Ascending aorta (tissue), 2 donors: ENCODE measurements at regions not wholly inside any gene's neighbourhood (a gene's known extent, or its start where the extent isn't known, plus 50 kb on each side); places are given as distances from the start of the nearest gene placed in this dataset.
A peak's percentile ranks its signal among the peaks of the same experiment; 100 is the strongest.

Experiments
- DNase-seq, 2 donors: peaks; one replicate each; pipeline ENCODE4 v3.0.0-alpha.2; 2019; ENCODE audit warnings: low spot score in 2 of 2
- H3K27ac ChIP-seq, 2 donors: fragments of 200-600 bp; sonication (generic); one replicate each; pipeline ENCODE4 v1.5.1; 2016 to 2017; ENCODE audit warnings: mild to moderate bottlenecking in 1 of 2
- H3K27me3 ChIP-seq: fragments of 200-600 bp; sonication (generic); one replicate; pipeline ENCODE4 v1.5.1; 2017
- H3K36me3 ChIP-seq, 2 donors: fragments of 200-600 bp; sonication (generic); one replicate each; pipeline ENCODE4 v1.5.1; 2016
- H3K4me1 ChIP-seq, 2 donors: fragments of 200-600 bp; sonication (generic); one replicate each; pipeline ENCODE4 v1.5.1; 2016 to 2017; ENCODE audit warnings: mild to moderate bottlenecking in 1 of 2
- H3K4me3 ChIP-seq, 2 donors: fragments of 200-600 bp; sonication (generic); one replicate each; pipeline ENCODE4 v1.5.1; 2016 to 2017; ENCODE audit warnings: mild to moderate bottlenecking in 1 of 2
- H3K9me3 ChIP-seq, 2 donors: fragments of 200-600 bp; sonication (generic); one replicate each; pipeline ENCODE4 v1.5.1; 2016
- intact Hi-C: fragments of 100-400 bp; cut with DNase I; formaldehyde crosslinking; loops from one replicate; pipeline ENCODE4 v1.15.1; 2023
- TF ChIP-seq, protein P1 (sequence below), 3 experiments: fragments of 200-600 bp in 2 of 3; fragments of 450-650 bp in 1 of 3; sonication (generic) in 2 of 3; IDR thresholded peaks; one replicate each; pipeline ENCODE4 v1.5.1; 2016 to 2019; ENCODE audit warnings: antibody characterized with exemption in 3 of 3, mild to moderate bottlenecking in 1 of 3, moderate library complexity in 1 of 3

DNA sequence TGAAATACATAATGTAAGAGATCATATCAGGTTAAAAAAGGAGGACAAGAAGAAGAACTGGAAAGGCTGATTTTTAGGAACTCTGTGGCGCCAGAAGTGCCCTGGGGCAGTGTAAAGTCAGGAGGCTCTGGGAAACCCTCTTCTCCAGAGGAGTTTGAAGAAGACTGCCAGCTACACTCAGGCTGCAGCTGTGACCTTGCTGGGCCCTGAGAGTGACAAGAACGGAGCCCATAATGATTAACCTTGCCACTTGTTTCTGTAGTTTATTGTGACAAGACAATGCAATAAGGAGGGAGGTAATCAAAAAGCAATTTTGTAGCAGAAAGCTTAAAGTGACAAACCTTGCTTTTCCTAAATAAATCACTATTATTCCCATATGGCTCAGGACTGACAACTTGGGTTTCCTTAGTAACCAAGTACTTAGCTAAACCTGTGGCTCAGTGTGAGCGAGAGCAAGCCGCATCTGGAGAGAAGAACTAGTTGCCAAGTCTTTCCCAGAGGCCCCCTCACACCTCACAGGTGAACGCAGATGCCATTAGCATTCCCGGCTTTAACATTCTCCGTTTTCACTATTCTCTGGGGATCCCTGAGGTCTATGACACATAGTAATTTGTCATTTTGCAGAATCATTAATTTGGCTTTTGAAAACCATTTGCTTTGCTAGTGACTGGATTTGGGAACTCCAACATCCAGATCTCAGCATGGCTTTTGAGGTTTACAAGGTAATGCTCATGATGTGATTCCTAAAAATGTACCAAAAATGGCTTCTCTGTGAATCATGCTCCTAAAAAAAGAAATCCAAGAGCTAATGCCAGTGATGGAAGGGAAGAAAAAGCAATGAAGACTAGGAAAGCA lies 115.9 kb downstream of the OMA1 start:
- no peak for DNase-seq
- Histone ChIP-seq H3K9me3 (no peaks in the 10 kb centered on the region), H3K36me3 (no peaks in the 10 kb centered on the region), H3K27ac (peak overlapping the region in 1 of 2 donors; percentile 38), H3K4me1 (no peaks in the 10 kb centered on the region), H3K27me3 (no peaks in the 10 kb centered on the region), H3K4me3 (no peak overlapping the region)
- TF ChIP-seq, protein P1, sequence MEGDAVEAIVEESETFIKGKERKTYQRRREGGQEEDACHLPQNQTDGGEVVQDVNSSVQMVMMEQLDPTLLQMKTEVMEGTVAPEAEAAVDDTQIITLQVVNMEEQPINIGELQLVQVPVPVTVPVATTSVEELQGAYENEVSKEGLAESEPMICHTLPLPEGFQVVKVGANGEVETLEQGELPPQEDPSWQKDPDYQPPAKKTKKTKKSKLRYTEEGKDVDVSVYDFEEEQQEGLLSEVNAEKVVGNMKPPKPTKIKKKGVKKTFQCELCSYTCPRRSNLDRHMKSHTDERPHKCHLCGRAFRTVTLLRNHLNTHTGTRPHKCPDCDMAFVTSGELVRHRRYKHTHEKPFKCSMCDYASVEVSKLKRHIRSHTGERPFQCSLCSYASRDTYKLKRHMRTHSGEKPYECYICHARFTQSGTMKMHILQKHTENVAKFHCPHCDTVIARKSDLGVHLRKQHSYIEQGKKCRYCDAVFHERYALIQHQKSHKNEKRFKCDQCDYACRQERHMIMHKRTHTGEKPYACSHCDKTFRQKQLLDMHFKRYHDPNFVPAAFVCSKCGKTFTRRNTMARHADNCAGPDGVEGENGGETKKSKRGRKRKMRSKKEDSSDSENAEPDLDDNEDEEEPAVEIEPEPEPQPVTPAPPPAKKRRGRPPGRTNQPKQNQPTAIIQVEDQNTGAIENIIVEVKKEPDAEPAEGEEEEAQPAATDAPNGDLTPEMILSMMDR (IDR thresholded peaks at IDR 0.05): no peak
- intact Hi-C loops: no loop called here

DNA sequence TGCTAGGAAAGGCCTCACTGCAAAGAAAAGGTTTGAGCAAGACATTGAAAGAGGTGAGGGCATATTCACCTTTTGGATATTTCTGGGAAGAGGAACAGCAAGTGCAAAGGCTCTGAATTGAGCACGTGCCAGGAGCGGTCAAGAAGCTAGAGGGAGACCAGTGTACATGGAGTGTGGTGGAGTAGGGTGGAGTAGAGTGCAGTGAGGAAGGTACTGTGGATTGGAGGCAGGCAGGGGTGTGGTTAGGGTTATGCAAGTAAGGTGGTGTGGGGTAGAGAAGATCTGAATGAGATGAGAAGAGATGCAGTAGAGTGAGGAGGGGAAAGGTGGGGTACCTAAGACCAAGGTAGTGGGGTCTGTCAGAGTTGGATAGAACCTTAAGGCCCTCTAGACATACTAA lies 119.6 kb downstream of the OMA1 start:
- TF ChIP-seq, protein P1 (IDR thresholded peaks at IDR 0.05): no peak
- Histone ChIP-seq H3K4me1 (no peaks in the 10 kb centered on the region), H3K27me3 (no peaks in the 10 kb centered on the region), H3K9me3 (no peaks in the 10 kb centered on the region), H3K36me3 (no peaks in the 10 kb centered on the region), H3K27ac (no peak overlapping the region), H3K4me3 (no peak overlapping the region)
- intact Hi-C loops: no loop called here
- DNase-seq: no peak

DNA sequence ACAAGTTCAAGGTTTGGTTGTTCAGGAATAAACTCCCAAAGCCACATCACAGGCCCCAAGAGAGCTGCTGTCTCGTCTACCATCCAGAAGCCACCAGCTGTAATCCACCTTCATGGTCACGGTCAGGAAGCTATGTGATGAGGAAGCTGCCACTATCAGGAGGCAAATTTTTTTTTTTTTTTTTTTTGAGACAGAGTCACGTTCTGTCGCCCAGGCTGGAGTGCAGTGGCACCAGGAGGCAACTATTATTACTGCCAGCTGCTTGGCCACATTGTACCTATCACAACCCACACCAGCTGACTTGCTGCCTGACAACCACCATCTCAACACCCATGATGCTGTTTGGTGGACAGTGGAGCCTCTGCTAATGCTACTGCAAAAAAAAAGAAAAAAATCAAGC lies 124.1 kb downstream of the OMA1 start:
- TF ChIP-seq, protein P1 (IDR thresholded peaks at IDR 0.05): no peak
- intact Hi-C loops: no loop called here
- Histone ChIP-seq H3K27ac (no peak overlapping the region), H3K4me1 (no peaks in the 10 kb centered on the region), H3K36me3 (no peaks in the 10 kb centered on the region), H3K27me3 (no peaks in the 10 kb centered on the region), H3K9me3 (no peaks in the 10 kb centered on the region), H3K4me3 (no peak overlapping the region)
- no peak for DNase-seq

DNA sequence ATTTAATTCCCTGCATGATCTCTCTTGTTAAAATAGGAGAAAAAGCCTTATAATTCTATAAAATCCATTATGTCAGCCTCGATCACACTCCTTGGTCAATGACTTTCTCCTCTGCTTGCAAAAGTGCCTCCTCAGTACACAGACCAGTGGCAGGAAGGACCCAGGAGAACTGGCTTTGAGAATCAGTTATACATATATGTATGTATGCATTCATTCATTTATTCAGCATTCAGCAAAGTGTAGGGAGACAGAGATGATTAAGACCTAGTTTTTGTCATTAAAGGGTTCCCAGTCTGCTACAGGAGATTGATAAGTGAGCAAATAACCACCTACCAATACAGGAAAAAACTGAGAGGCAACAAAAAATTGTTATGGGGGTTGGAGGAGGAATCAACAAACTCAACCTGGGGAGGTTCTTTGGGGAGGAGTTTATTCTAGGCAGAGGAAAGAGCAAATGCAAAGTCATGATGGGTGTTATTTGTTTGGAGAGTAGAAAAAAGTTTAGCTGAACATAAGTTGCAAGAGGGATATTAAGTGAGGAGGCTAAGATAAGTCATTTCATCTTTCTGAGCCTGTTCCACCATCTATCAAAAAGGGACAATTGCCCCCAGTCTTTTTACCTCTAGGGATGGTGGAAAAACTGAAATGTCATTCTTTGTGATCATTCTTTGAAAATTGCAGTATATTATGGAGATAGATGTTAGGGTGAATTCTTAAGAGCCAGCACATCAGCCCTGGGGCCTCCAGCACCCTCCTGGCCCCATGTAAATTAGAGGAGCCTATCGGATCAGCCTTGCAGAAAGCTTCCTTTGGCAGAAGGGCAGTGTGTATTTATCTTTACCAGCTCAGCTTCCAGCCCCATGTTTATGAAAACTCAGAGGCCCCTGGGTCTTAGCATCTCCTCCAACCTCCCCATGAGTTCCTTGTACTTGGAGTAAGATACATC lies 128.0 kb downstream of the OMA1 start:
- TF ChIP-seq, protein P1 (IDR thresholded peaks at IDR 0.05): no peak
- Histone ChIP-seq H3K27me3 (no peaks in the 10 kb centered on the region), H3K4me3 (no peak overlapping the region), H3K4me1 (no peaks in the 10 kb centered on the region), H3K27ac (no peak overlapping the region), H3K36me3 (no peaks in the 10 kb centered on the region), H3K9me3 (no peaks in the 10 kb centered on the region)
- no peak for DNase-seq
- intact Hi-C loops: no loop called here

DNA sequence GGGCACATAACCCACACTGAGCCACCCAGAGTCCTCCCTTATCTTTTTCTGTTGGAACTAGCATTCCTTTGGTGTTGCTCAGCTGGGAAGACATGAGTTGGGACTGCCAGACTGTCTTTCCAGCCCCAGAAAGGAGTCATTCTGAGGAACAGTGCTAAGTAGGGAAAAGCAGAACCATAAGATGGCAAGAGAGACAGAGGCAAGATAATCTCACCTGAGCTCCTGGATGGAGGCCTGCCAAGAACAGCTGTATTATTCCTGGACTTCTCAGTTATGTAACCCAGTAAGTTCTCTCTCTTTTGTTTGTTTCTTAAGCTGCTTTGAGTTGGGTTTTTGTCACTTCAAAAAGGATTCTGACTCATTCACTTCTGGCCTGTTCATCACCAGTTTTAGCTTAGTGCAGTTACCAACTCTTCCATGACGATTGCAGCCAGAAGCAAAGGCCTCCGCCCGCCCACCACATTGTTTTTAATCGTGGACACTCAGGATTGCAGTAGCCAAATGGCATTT lies 134.4 kb downstream of the OMA1 start:
- H3K9me3 ChIP-seq: no peaks in the 10 kb centered on the region
- no peaks in the 10 kb centered on the region for H3K27me3 ChIP-seq
- no peaks in the 10 kb centered on the region for H3K4me1 ChIP-seq
- no peak for DNase-seq
- intact Hi-C loops: no loop called here
- no peaks in the 10 kb centered on the region for H3K36me3 ChIP-seq
- no peak overlapping the region for H3K27ac ChIP-seq
- TF ChIP-seq, protein P1 (IDR thresholded peaks at IDR 0.05): no peak
- H3K4me3 ChIP-seq: no peak overlapping the region
